Ascending aorta (tissue), 2 donors: ENCODE measurements at regions not wholly inside any gene's neighbourhood (a gene's known extent, or its start where the extent isn't known, plus 50 kb on each side); places are given as distances from the start of the nearest gene placed in this dataset.

ENCODE experiments used
- DNase-seq, 2 donors: peaks; one replicate each; pipeline ENCODE4 v3.0.0-alpha.2; 2019; ENCODE audit warnings: low spot score in 2 of 2
- H3K27ac ChIP-seq, 2 donors: fragments of 200-600 bp; sonication (generic); one replicate each; pipeline ENCODE4 v1.5.1; 2016 to 2017; ENCODE audit warnings: mild to moderate bottlenecking in 1 of 2
- H3K27me3 ChIP-seq: fragments of 200-600 bp; sonication (generic); one replicate; pipeline ENCODE4 v1.5.1; 2017
- H3K36me3 ChIP-seq, 2 donors: fragments of 200-600 bp; sonication (generic); one replicate each; pipeline ENCODE4 v1.5.1; 2016
- H3K4me1 ChIP-seq, 2 donors: fragments of 200-600 bp; sonication (generic); one replicate each; pipeline ENCODE4 v1.5.1; 2016 to 2017; ENCODE audit warnings: mild to moderate bottlenecking in 1 of 2
- H3K4me3 ChIP-seq, 2 donors: fragments of 200-600 bp; sonication (generic); one replicate each; pipeline ENCODE4 v1.5.1; 2016 to 2017; ENCODE audit warnings: mild to moderate bottlenecking in 1 of 2
- H3K9me3 ChIP-seq, 2 donors: fragments of 200-600 bp; sonication (generic); one replicate each; pipeline ENCODE4 v1.5.1; 2016
- intact Hi-C: fragments of 100-400 bp; cut with DNase I; formaldehyde crosslinking; loops from one replicate; pipeline ENCODE4 v1.15.1; 2023
- TF ChIP-seq, protein P1 (sequence below), 3 experiments: fragments of 200-600 bp in 2 of 3; fragments of 450-650 bp in 1 of 3; sonication (generic) in 2 of 3; IDR thresholded peaks; one replicate each; pipeline ENCODE4 v1.5.1; 2016 to 2019; ENCODE audit warnings: antibody characterized with exemption in 3 of 3, mild to moderate bottlenecking in 1 of 3, moderate library complexity in 1 of 3

DNA sequence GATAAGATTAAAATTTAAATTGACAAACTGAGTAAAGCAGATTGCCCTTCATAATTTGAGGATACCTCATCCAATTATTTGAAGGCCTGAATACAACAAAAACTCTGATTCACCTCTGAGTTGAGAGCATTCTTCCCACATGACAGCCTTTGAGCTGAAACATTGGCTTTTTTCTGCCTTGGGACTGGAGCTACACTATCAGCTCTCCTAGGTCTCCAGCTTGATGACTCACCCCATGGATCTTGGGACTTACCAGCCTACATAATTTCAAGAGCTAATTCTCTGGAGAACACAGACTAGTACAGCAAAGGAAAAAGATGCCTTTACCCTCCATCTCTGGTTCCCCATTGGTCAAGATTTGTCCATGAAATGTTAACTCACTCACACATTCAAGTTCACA, 555.1 kb downstream of the FOXG1 start:
- no peaks in the 10 kb centered on the region for H3K4me1 ChIP-seq
- H3K4me3 ChIP-seq, result no peak overlapping the region
- H3K9me3 ChIP-seq, result no peaks in the 10 kb centered on the region
- intact Hi-C loops, result no loop called here
- TF ChIP-seq, protein P1, sequence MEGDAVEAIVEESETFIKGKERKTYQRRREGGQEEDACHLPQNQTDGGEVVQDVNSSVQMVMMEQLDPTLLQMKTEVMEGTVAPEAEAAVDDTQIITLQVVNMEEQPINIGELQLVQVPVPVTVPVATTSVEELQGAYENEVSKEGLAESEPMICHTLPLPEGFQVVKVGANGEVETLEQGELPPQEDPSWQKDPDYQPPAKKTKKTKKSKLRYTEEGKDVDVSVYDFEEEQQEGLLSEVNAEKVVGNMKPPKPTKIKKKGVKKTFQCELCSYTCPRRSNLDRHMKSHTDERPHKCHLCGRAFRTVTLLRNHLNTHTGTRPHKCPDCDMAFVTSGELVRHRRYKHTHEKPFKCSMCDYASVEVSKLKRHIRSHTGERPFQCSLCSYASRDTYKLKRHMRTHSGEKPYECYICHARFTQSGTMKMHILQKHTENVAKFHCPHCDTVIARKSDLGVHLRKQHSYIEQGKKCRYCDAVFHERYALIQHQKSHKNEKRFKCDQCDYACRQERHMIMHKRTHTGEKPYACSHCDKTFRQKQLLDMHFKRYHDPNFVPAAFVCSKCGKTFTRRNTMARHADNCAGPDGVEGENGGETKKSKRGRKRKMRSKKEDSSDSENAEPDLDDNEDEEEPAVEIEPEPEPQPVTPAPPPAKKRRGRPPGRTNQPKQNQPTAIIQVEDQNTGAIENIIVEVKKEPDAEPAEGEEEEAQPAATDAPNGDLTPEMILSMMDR (IDR thresholded peaks at IDR 0.05), result no peak
- no peak for DNase-seq
- no peak overlapping the region for H3K27ac ChIP-seq
- no peaks in the 10 kb centered on the region for H3K36me3 ChIP-seq
- H3K27me3 ChIP-seq, result no peaks in the 10 kb centered on the region

DNA sequence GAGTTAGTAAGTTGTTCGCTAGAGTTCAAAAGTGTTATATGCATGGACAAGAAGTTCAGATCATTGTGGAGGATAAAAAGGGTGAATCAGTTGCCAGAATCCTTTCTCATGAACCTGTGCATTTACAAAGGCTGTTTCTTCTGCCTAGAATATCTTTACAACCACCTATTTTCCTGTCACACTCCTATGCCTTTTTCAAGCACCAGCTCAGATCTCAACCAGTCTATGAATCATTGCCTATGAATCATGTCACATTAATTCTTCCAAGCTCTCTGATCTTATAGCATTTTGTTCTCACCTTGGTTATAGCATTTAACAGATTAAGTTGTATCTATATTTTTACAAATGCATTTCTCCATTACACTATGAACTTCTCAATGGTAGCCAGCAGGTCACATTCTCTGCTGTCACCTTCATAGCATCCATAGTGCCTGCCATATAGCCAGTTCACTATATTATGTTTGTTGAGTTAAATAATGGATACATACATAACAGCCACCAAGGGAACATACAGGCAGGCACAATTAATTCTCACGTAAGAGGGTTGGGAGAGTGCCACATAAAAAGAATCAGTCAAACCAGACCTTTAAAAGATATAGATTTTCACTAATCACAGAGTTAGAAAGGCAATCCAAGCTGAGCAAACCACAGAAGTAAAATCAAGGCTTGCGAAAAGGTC, 573.0 kb downstream of the FOXG1 start:
- Histone ChIP-seq H3K4me3 (no peak overlapping the region), H3K4me1 (no peaks in the 10 kb centered on the region), H3K27ac (no peak overlapping the region), H3K36me3 (no peaks in the 10 kb centered on the region), H3K9me3 (no peaks in the 10 kb centered on the region), H3K27me3 (no peaks in the 10 kb centered on the region)
- DNase-seq, result no peak
- intact Hi-C loops, result no loop called here
- TF ChIP-seq, protein P1 (IDR thresholded peaks at IDR 0.05), result no peak

DNA sequence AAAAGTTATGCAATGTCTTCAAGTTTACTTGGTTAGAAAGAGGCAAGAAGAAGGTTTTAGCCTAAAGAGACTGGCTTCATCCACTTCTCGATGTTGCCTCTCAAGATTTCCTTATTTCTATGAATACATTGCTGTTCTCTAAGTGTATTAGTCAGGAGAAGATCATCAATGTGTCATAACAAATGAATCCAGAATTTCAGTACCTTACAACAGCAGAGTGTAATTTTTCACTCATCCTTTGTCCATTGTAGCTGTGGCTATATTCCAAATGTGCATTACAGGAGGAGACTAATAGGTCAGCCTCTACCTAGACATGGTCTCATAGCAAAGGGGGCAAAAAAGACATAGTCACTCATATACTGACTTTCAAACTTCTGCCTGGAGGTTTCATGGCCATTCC, 579.1 kb downstream of the PRKD1 start:
- H3K36me3 ChIP-seq, result no peaks in the 10 kb centered on the region
- intact Hi-C loops, result no loop called here
- H3K4me1 ChIP-seq, result no peaks in the 10 kb centered on the region
- H3K27ac ChIP-seq, result no peak overlapping the region
- TF ChIP-seq, protein P1 (IDR thresholded peaks at IDR 0.05), result no peak
- H3K9me3 ChIP-seq, result no peaks in the 10 kb centered on the region
- no peak overlapping the region for H3K4me3 ChIP-seq
- DNase-seq, result no peak
- H3K27me3 ChIP-seq, result no peaks in the 10 kb centered on the region

DNA sequence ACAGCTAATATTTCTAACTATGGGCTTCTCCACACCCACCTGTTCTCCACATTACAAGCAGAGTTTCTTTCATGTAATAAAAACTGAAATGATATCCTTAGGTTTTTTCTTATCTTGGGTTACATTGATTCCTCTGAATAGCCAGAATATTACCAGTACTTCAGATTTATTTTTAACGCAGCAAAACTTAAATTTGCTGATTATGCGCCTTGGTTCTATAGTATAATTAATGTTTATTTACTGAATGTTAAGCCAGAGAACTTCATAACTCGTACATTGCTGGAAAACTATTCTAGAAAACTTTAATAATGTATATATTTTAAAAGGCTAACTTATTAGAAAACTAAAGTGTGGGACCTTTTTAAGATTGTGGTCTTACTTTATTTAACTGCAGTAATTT, 577.2 kb downstream of the PRKD1 start:
- intact Hi-C loops, result no loop called here
- Histone ChIP-seq H3K36me3 (no peaks in the 10 kb centered on the region), H3K4me3 (no peak overlapping the region), H3K9me3 (no peaks in the 10 kb centered on the region), H3K4me1 (no peaks in the 10 kb centered on the region), H3K27me3 (no peaks in the 10 kb centered on the region), H3K27ac (no peak overlapping the region)
- no peak for DNase-seq
- TF ChIP-seq, protein P1 (IDR thresholded peaks at IDR 0.05), result no peak

DNA sequence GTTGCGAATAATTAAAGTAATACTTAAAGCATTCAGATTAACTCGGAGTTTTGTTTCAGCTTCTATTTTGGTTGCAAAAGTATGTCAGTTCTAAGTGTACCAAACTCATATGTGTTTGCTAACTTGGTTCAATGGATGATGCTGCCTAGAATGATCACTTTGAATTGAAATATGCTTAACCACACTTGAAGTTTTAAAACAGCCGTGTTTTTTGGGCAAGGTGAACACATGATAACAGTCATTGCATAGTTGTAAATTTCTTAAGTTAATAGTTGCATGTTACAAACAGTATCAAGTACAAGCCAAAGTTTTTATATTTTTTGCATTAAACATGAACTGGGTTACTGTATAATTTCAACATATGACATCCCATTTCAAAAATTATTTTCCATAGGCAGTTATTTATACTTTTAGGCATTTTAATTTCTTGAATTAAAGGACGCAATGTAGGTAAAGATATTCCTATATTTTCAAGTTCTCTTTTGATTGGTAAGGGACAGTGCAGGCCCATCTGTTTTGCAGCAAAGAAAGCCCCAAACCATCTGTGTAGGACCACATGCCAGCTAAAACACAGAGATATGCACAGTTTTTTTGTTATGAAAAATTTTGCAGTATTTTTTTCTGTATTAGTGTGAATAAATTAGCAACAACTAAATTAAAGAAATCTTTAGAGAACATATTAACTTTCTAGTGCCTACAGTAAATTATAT, 575.5 kb downstream of the PRKD1 start:
- Histone ChIP-seq H3K9me3 (no peaks in the 10 kb centered on the region), H3K4me1 (no peaks in the 10 kb centered on the region), H3K27me3 (no peaks in the 10 kb centered on the region), H3K36me3 (no peaks in the 10 kb centered on the region), H3K4me3 (no peak overlapping the region), H3K27ac (no peak overlapping the region)
- TF ChIP-seq, protein P1 (IDR thresholded peaks at IDR 0.05), result no peak
- DNase-seq, result no peak
- intact Hi-C loops, result no loop called here
